ENCODE measurements at regions not wholly inside any gene's neighbourhood (a gene's known extent, or its start where the extent isn't known, plus 50 kb on each side); places are given as distances from the start of the nearest gene placed in this dataset.

DNA sequence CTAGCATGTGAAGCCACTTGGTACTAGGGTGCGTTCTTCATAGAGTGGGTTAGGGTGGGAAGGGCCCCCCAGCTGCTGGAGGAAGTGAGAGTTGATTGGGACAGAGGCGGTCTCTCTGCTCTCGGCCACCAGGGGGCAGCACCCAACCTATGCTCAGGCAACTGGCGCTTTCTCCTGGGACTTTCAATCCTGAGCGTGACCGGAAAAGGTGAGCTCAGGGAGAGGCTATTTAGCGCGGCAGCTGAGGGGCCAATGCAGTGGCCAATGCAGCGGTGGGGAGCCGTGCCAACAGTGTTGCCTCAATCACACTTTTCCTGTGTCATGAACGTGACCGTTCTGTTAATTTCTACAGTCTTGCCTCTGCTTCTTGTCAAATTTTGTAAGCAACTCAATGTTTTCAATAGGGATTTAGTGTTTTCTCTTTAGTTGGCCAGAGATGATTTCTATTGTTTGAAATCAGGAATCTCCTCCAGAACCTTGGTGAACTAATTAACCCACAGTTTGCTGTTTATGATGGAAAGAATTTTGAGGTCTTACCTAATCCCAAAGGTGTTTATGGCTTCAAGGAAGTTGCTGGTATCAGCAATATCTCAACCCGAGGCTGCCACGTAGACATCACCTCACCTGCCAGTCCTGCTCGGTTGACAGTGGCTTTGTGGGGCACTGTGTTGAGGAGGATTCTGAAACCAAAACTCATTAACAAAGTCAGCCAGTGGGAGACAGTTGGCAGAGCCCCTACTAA lies 67.9 kb upstream of the PDZD8 start:
- in situ Hi-C loops (cut with MboI; ENCODE audit: low sequenced_read_pairs, unreplicated experiment), result no loop called here
- peak; percentile 81 for DNase-seq (ENCODE audit: low spot score)
- TF ChIP-seq, protein P1, sequence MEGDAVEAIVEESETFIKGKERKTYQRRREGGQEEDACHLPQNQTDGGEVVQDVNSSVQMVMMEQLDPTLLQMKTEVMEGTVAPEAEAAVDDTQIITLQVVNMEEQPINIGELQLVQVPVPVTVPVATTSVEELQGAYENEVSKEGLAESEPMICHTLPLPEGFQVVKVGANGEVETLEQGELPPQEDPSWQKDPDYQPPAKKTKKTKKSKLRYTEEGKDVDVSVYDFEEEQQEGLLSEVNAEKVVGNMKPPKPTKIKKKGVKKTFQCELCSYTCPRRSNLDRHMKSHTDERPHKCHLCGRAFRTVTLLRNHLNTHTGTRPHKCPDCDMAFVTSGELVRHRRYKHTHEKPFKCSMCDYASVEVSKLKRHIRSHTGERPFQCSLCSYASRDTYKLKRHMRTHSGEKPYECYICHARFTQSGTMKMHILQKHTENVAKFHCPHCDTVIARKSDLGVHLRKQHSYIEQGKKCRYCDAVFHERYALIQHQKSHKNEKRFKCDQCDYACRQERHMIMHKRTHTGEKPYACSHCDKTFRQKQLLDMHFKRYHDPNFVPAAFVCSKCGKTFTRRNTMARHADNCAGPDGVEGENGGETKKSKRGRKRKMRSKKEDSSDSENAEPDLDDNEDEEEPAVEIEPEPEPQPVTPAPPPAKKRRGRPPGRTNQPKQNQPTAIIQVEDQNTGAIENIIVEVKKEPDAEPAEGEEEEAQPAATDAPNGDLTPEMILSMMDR (IDR thresholded peaks at IDR 0.05; ENCODE audit: borderline replicate concordance, control extremely low read depth, extremely low read depth, insufficient read depth, missing control alignments), result peak; percentile 62

DNA sequence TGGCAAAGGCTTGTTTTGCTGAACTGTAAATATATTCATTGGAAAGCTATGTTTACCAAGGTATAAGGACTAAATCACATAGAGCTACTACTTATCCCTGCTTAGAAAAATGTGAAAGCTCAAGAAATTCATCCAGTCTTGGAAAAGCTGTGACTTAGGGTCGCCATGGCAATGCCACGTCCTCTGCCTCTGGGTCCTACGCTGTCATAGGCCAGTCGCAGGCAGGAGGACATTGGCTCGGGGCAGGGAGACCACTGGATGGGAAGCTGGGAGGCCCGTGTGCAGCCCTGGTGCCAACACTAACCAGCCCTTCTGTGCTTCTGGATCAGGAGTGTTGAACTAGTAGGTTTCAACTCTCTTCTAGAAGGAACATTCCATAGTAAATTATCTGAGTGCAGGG lies 67.3 kb upstream of the PDZD8 start:
- TF ChIP-seq, protein P1 (IDR thresholded peaks at IDR 0.05; ENCODE audit: borderline replicate concordance, control extremely low read depth, extremely low read depth, insufficient read depth, missing control alignments), result peak; percentile 8
- no peak for DNase-seq (ENCODE audit: low spot score)
- in situ Hi-C loops (cut with MboI; ENCODE audit: low sequenced_read_pairs, unreplicated experiment), result no loop called here

DNA sequence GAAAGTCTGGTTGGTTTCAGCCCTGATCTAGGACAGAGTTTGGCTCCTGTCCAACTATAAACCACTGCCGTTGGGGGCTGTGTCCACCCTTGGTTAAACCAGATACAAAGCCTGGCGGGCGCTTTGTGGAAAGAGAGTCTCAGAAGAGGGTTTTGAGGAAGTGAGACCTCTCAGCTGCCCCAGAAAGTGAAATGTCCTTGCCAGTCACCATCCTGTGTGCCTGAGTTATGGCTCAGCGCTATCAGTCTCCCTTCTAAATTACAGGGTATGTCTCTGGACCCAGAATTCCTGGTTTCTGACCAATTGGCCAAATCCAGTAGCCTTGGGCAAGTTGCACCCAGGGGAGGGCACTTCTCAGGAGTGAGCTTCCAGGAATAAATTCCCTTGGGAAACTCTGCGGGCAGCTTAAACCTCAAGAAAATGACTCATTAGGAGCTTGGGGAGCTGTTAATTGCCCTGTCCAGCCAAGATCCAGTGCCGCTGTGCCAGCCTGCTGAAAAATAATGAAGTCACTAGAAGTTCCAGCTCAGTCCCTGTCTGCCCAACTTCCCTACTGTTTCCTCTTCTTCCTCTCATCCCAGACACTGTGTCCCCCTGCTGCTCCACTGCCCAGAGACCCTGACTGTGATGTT lies 66.7 kb upstream of the PDZD8 start:
- in situ Hi-C loops (cut with MboI; ENCODE audit: low sequenced_read_pairs, unreplicated experiment), result no loop called here
- no peak for DNase-seq (ENCODE audit: low spot score)
- TF ChIP-seq, protein P1 (IDR thresholded peaks at IDR 0.05; ENCODE audit: borderline replicate concordance, control extremely low read depth, extremely low read depth, insufficient read depth, missing control alignments), result no peak

DNA sequence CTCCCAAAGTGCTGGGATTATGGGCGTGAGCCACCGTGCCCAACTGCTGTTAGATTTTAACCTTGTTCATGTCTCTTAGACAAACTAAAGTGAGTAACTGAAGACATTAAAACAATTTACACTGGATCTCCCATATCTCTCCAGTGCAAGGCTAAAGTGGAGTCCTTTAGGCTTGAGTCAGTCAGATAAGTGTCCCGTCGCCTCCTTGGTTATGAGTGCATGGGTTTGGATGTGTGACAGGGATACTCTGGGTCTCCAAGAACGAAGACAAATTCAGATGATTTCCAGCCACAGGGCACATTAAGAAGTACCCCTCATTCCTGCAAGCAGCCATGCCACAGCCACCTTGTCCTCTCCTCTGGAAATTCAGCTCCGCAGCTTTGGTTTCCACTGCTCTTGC lies 66.1 kb upstream of the PDZD8 start:
- DNase-seq (ENCODE audit: low spot score), result no peak
- in situ Hi-C loops (cut with MboI; ENCODE audit: low sequenced_read_pairs, unreplicated experiment), result no loop called here

DNA sequence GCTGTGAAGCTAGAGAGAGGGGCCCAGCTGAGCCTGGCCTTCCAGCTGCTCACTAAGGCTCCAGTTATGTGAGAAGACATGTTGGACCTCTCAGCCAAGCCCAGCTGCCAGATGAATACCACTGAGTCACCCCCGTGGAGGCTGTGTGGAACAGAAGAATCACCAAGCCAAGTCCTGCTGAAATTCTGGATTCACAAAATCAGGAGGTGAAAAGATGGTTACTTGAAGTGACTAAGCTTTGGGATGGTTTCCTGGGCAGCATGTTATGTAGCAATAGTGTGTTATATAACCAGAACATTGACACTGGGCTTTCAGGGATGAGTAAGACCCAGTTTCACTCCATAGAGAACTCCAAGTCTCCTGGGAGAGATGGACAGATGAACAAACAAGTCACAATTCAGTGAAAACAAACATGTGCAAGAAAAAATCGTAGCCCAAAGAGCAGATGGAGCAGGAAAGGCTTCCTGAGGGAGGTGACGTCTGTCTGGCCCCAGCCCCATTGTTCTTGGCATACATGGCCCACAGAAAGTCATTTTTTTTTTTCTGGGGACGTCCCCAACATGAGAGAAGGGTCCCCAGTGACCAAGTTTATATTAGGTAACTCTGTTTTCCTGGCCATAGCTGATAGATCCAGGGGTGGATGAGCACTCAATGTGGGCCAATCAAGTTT lies 64.1 kb upstream of the PDZD8 start:
- TF ChIP-seq, protein P1 (IDR thresholded peaks at IDR 0.05; ENCODE audit: borderline replicate concordance, control extremely low read depth, extremely low read depth, insufficient read depth, missing control alignments), result no peak
- DNase-seq (ENCODE audit: low spot score), result no peak
- in situ Hi-C loops (cut with MboI; ENCODE audit: low sequenced_read_pairs, unreplicated experiment), result no loop called here

More for the DNA sequence above, 66.1 kb upstream of the PDZD8 start:
- TF ChIP-seq, protein P1 (IDR thresholded peaks at IDR 0.05; ENCODE audit: borderline replicate concordance, control extremely low read depth, extremely low read depth, insufficient read depth, missing control alignments), result no peak

DNA sequence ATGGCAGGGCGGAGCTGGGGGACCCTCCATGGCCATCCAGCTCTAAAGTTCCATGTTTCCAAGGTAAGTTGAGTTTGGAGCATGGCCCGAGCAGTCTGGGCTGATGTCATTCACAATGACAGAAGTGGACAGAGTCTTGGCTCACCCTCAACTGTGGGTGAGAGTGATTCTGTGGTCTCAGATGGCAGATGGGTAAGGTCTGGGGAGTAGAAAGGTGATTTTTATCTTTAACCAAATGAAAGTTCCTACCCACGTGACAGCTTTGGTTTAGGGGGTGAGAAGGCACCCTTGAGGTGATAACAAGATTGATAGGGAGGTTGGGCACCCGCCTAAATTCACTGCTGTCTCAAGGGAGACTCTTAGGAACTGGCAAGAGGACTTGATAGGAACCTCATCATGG lies 57.6 kb upstream of the PDZD8 start:
- in situ Hi-C loops (cut with MboI; ENCODE audit: low sequenced_read_pairs, unreplicated experiment), result no loop called here
- DNase-seq (ENCODE audit: low spot score), result no peak
- TF ChIP-seq, protein P1 (IDR thresholded peaks at IDR 0.05; ENCODE audit: borderline replicate concordance, control extremely low read depth, extremely low read depth, insufficient read depth, missing control alignments), result no peak

All from GM13976 (cell line).